IPS DF 4.7 (cell line): ENCODE measurements at regions not wholly inside any gene's neighbourhood (a gene's known extent, or its start where the extent isn't known, plus 50 kb on each side); places are given as distances from the start of the nearest gene placed in this dataset.
A peak's percentile ranks its signal among the peaks of the same experiment; 100 is the strongest.
"Not testable (repeated sequence)": the region's sequence is repeated elsewhere in the genome, so short reads cannot be mapped to it uniquely, and the experiment has no call there.

ENCODE experiments used
- DNase-seq: peaks from one replicate; pipeline ENCODE4 v3.0.0-alpha.2; 2013; ENCODE audit warnings: low spot score; ENCODE audit errors: extremely low read depth

DNA sequence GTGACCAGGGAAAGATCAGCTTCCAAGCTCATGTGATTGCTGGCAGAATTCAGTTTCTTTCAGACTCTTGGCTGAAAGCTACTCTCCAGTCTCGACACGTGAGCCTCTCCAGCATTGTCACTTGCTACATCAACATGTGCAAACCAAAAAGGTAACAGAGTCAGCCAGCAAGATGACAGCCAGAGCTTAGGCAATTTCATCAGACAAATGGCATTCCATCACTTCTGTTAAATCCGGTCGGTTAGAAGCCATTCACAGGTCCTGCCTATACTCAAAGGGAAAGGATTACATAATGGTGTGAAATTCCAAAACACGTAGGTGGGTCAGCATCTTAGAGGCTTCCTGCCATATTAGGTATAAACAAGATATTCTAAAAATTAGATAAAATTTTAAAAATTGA lies 700.9 kb downstream of the AACS start:
- DNase-seq: no peak

DNA sequence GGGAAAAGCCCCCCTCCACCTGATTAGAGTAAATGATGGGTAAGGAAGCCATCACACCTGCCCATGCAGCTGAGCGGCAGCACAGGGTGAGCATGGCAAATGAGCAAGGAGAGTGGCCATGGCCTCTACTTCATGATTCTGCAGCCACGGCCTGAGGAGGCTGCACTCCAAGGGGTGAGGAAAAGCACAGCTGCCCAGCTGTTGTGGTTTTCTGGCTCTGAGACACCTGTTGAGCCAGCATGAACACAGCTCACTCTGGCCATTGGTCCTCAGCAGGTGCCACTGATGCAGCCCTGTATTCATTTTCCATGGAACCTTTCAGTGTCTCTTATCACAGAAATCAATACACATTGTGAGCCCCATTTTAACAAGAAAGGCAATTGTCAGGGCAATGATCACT lies 707.2 kb downstream of the AACS start:
- no peak for DNase-seq

DNA sequence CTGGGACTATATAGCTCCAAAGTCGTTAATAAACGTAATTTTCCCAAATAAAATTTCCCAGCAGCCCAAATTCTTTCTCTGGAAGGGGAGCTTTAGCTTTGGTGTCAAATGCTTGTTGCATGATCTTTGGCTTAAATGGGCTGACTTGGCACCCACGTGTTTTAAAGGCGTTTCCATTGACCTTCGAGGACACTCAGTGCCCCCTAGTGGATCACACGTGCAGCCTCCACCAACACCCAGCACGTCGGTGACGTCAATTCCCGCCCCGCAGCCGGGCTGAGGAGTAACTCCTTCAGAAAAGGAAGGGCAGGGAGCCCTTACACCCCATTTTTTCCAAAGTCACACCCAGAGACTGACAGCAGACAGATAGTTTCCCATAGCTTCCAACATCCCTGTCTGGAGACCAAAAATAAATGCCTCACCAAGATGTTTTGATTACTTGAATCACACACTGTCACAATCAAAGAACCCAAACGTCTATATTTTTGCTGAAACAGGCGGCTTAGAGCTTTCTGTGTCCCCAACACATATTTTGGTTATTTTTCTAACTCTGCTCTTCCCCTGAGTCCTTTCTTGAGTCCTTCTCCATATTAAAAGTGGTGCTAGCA lies 707.9 kb downstream of the AACS start:
- peak; percentile 81 for DNase-seq

DNA sequence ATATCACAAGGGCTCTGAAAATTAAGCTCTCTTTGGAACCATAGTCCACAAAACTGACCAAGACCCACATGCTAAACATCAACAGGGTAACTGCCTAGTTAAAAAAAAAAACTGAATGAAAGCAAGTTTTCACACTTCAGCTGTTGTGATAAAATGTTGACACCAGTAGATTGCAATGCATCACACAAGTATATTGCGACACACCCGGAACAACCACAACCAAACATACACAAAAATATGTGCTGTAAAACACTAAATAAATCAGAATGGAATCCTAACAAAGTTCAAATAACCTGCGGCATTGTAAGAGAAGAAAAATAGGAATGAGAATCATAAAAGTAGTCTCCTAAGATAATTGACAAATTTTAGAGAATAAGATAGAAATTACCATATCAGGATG lies 710.3 kb downstream of the AACS start:
- no peak for DNase-seq

DNA sequence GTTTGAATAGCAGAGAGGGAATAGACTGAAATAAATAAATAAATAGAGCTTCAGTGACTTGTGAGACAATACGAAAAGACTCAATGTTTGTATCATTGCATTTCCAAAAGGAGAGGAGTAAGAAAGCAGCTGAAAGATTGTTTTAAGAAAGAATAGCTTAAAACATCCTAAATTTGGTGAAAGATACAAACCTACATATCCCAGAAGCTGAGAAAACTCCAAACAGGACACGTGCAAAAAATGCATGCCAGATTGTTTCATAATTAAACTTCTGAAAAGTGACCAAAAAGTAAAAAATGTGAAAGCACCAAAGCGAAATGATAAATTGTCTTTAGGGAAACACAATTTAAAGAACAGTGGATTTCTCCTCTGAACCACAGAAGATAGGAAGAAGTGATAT lies 711.0 kb downstream of the AACS start:
- DNase-seq: no peak

DNA sequence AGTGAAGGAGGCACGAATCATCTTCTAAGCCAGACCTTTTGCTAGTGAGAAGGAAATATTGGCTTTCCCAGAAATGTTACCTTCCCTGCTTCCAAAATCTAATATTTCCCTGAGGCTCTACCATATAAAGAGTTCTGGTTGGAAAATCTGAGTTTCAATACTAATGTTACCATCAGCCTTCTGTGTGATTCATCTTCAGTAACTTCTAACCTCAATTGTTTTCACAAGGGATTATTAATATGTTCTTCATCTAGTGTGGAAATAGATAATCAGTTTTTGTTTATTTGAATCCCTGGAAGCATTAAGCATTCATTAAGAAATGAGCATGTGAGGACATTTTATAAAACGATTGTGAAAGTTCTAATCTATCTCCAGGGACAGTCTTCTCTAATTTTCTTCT lies 720.9 kb downstream of the AACS start:
- no peak for DNase-seq

DNA sequence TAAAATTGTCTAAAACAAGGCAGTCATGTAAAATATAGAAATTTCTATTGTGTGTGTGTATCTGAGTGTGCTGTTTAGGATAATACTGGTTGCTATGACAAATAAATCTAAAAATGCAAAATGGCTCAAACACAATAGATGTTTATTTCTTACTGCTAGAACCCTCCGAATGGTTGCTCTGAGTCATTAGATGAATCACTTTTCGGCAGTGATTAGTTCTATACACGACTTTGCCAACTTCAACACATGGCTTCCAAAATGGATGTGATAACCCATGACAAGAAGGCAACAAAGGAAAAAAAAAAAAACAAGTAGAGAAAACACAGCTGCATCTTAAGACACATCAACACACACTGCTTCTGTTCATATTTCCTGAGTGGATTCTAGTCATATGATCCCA lies 729.2 kb downstream of the AACS start:
- no peak for DNase-seq

DNA sequence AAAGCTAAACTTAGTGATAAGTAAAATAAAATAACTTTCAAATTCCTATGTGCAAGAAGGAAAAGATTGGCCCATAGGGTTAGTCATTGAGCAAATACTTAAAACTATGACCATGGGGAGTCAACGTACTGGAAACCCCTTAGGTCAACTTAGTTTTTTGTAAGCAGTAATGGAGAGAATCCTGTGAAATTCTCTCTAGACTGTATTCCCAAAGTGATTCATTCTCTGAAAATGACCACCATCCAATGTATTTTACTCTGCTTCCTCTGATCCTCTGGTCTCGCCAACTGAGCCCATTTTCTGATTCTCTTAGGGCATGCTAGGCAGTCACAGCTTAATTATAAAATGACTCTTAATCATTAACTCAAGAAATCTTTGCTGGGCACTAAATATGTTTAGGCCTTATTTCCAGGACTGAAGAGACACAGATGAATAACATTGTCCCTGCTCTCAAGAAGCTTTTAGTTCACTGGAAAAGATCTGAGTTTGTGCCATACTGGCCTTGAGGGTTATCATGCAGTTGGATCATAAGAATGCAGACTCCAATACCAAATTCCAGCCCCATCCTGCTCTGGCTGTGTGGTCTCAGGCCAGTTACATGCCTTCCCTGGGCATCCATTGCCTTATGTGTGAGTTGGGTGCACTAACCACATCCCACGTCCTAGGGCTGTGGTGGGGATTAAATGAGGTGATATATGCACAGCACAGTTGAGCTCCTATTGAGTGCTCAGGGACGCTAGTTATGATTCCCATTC lies 732.4 kb downstream of the AACS start:
- no peak for DNase-seq

DNA sequence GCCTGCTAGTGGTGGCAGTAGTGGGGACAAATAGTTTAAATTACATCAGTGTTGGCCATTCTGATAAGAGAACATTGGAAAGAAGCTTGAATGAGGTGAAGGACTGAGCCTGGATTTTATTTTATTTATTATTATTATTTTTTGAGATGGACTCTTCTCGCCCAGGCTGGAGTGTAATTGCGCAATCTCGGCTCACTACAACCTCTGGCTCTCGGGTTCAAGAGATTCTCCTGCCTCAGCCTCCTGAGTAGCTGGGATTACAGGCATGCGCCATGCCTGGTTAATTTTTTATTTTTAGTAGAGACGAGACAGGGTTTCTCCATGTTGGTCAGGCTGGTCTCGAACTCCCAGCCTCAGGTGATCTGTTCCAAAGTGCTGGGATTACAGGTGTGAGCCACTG lies 739.4 kb downstream of the AACS start:
- DNase-seq: no peak

DNA sequence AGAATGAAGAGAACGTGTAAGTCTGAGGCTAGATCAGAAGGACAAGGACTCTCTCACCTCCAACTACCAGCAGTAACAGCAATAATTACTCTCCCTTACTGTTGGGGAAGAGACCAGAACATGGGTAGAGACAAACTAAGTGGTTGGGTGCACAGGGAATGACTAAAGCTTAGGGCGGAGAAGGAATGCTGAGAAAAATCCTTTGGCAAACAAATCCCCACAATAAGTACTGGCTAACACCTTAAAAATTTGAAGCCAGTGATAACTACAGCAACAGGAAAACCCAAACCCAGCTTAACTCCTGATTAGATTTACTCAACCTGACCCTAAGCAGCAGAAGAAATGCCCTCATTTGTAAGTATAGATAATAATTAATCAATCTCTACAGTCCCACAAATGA lies 759.0 kb downstream of the AACS start:
- DNase-seq: no peak

DNA sequence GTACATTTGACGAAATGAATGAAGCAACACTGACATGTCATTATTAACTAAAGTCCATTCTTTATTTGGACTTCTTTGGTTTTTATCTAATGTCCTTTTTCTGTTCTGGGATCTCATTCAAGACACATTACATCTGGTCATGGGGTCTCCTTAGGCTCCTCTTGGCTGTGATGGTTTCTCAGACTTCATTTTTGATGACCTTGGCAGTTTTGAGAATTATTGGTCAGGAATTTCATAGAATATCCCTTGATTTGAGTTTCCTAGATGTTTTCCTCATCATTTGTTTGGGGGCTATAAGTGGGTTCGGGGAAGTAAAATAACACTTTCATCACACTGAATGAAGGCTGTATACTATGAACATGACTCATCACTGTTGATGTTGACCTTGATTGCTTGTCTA lies 770.6 kb downstream of the AACS start:
- no peak for DNase-seq

DNA sequence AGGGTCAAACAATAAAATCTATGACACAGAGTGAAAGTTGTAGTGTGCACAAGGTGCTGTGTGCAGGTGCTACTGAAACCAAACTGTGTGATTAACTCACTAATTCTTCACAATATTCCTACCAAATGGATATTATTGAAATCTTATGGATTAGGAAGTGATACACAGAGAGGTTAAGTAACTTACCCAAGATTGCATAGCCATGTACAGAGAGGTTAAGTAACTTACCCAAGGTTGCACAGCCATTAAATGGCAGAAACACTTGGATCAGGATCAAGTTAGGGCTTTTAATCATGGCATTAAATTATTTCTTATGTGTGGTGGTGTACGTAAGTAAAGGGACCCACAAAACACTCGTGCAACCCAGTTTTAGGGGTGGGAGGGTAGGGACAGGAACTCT lies 771.4 kb downstream of the AACS start:
- DNase-seq: no peak

DNA sequence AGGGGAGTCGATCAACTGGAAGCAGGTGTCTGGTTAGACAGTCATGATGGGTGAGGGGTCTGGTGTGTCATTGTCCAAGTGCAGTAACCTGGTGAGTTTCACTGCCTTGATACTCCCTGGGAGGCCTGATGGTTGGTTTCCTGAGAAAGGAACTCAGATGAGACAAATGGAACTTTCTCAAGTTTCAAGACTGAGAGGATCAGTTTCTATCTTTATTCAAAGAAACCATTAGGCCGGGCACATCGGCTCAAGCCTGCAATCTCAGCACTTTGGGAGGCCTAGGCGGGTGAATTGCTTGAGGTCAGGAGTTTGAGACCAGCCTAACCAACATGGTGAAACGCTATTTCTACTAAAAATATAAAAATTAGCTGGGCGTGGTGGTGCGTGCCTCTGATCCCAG lies 776.1 kb downstream of the AACS start:
- no peak for DNase-seq

DNA sequence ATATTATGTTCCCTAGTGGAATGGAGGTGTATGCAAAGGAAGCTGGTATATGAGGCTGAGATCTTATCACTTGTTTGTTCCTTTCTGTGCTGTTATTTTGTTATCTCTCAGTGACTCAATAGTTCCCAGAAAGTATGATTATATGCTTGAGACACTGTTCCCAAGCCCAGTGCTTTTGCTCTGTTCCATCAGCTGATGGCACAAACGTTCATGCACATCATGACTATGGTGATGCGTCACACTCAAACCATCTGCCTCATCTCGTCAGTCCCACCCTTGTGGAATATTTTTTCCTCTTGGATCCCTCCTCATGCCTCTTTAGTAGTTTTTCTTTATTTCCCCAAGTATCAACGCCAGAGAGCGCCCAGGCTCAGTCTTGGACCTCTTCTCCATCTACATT lies 786.9 kb downstream of the AACS start:
- DNase-seq: no peak

DNA sequence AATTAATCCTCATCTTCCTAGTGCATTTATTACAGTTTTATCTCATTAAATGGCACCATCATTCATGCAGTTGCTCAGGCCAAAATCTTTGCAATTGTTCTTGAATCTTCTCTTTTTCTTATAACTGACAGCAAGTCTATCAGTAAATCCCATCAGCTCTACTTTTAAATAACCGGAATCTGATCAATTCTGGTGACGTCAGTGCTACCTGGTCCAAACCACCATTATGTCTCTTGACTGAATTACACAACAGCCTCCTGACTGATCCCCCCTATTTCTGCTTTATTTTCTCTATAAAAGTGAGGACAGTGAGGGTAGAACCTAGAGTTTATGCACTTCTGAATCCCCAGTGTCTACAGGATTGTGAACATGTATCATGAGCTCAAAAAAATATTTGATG lies 787.4 kb downstream of the AACS start:
- no peak for DNase-seq

DNA sequence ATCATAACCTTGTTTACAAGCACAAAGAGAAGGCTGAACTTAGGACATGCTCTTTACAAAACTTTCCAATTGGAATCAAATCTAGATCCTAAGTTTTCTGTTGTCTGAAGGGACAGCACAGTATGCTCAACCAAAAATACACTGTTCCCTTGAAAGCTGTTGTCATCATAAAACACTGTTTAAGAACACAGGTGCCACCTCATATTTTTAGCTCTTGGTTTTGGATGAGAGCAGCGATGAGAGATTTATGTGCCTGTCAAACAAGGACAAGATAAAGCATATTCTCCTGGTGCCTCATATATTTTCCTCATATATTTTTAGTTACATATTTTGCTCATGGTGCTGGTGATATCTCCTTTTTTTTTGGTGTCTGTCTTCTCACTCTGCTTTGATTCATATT lies 788.4 kb downstream of the AACS start:
- no peak for DNase-seq

DNA sequence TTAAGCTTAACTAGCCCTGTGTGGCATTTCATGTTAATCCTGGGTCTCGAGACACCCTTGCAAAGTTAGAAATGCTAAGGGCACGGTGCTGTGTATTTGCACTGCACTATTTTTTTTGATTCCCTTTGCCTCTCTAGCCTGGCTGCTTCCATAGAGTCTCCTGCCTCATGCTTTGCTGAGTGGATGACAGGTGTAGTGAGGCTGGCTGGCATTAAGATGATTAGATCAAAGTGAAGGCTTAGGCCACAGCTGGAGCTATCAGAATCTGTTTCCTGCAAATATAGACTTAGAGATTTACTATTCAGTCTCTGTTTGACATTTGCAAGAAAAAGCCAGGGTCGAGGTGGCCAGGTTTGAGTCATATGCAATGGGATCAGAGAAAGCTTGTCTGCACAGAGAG lies 791.1 kb downstream of the AACS start:
- DNase-seq: no peak

DNA sequence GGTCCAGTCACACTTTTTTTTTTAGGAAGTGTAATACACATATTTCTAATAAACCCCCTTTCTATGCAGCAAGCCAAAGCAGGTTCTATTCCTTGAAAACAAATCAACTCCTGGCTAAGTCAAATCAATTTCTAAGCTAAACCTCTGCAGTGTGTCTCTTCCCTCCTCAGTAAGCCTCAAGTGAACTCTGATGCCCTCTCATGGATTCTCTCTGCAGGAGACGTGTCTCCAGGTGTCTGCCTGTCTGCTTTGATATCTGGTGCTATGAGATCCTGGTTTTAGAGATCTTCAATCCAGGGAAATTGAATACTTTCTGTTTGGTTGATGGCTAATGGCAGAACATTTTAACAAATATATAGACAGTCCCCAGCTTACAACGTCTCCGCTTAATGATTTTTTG lies 791.7 kb downstream of the AACS start:
- no peak for DNase-seq

DNA sequence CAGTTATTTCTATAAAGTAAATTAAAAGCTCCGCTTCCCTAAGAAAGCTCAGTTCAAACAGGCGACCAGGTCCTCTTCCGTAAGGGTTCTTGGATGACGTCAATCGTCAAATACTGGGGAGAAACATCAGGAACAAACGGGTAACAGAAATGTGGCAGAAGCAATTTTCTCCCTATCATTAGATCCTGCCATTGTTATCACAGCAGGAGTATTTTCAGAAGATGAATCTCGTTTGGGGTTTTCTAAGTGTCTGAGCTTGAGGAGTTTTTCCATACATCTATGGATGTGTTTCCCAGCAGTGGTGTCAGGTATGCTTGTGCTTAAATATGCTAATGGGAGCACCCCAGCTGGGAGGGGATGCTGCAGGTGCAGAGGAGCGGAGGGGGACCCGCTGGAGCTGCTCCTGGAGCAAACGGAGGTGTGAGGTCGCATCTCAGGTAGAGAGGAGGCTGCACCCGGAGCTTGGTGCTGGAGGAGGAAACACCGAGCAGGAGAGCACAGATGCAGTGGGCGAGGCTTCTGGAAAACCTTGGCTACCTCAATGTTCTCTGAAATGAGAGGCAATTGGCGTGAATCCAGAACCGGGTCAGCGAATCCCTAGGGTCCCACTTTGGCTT lies 795.5 kb downstream of the AACS start:
- DNase-seq: no peak

DNA sequence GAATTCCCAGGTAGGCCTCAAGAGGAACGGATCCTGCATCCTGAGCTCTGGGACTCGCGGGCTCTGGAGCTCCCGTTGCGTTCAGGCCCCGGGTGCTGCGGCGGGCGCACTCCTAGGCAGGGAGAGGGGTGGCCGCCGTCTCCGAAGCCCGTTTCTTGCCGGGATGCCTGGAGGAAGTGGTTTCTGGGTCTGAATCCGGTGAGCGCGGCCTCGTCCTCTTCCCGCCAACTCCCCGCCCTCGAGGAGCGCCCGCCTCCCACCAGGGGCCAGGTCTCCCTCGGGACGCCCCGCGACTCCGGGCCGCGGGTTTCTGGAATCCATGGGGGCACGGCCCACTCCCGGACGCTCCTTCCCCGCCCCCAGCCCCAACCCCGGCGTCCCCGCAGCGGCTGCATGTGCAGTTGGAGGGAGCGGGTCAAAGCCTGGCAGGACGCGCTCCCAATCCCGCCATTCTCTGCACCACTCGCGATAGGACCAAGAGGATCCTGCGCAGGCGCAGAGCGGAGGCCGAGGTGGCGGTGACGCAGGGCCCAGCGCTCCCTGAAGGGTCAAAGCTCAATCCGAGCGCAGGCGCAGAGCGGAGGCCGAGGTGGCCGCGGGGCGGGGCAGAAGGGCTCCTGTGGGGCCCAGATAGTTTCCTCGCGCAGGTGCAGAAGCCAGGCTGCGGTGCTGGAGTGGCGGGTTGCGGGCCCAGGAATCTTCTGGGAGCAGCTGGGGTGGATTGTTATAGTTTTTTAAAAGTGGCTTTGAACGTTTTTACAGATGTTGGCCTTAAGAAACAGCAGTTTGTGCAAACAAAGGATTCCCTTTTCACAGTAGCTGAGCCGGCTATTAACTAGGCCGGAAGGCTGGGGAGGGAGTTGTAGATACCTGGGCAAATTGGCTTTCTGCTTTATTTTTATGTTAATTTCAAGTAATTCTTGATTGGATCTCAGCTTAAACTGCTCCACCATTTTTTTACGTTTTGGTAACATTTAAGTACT lies 796.4 kb downstream of the AACS start:
- DNase-seq: no peak

DNA sequence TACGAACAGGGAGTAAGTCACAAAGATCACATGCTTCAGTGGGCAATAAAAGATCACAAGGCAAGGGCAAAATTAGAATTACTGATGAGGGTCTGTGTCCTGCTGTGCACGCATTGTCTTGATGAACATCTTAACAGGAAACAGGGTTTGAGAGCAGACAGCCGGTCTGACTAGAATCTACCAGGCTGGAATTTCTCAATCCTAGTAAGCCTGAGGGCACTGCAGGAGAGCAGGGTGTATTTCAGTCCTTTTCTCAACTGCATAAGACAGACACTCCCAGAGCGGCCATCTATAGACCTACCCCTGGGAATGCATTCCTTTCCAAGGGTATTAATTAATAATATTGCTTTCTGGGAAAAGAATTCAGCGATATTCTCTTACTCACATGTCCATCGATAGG lies 800.0 kb downstream of the AACS start:
- DNase-seq: not testable (repeated sequence)
